ENCODE measurements at regions not wholly inside any gene's neighbourhood (a gene's known extent, or its start where the extent isn't known, plus 50 kb on each side); places are given as distances from the start of the nearest gene placed in this dataset.

- no peak for DNase-seq (ENCODE audit: low read depth)
- in situ Hi-C loops (cut with HindIII; ENCODE audit: low sequenced_read_pairs): no loop called here
These were observed 102.0 kb upstream of the FAM20C start for GRCh38 chr7:90111-91063.

GRCh38 chr7:91396-92175, 100.8 kb upstream of the FAM20C start:
- in situ Hi-C loops (cut with HindIII; ENCODE audit: low sequenced_read_pairs): no loop called here
- no peak for DNase-seq (ENCODE audit: low read depth)
- TF ChIP-seq CTCF (IDR thresholded peaks at IDR 0.05; ENCODE audit: low read depth, low read length, missing control alignments): no peak
- H3K4me3 ChIP-seq (ENCODE audit: low read depth, low read length): no peak overlapping the region

More at GRCh38 chr7:90111-91063, 102.0 kb upstream of the FAM20C start:
- no peak for TF ChIP-seq CTCF (IDR thresholded peaks at IDR 0.05; ENCODE audit: low read depth, low read length, missing control alignments)
- no peak overlapping the region for H3K4me3 ChIP-seq (ENCODE audit: low read depth, low read length)

- no peak for DNase-seq (ENCODE audit: low read depth)
- no peak for TF ChIP-seq CTCF (IDR thresholded peaks at IDR 0.05; ENCODE audit: low read depth, low read length, missing control alignments)
- no peak overlapping the region for H3K4me3 ChIP-seq (ENCODE audit: low read depth, low read length)
- in situ Hi-C loops (cut with HindIII; ENCODE audit: low sequenced_read_pairs): no loop called here
These were observed 100.1 kb upstream of the FAM20C start for GRCh38 chr7:92231-92674.

- H3K4me3 ChIP-seq (ENCODE audit: low read depth, low read length): no peak overlapping the region
- DNase-seq (ENCODE audit: low read depth): no peak
- in situ Hi-C loops (cut with HindIII; ENCODE audit: low sequenced_read_pairs): no loop called here
- TF ChIP-seq CTCF (IDR thresholded peaks at IDR 0.05; ENCODE audit: low read depth, low read length, missing control alignments): no peak
These were observed 99.3 kb upstream of the FAM20C start for GRCh38 chr7:92888-93672.

GRCh38 chr7:94251-94801, 98.0 kb upstream of the FAM20C start:
- in situ Hi-C loops (cut with HindIII; ENCODE audit: low sequenced_read_pairs): no loop called here
- no peak for TF ChIP-seq CTCF (IDR thresholded peaks at IDR 0.05; ENCODE audit: low read depth, low read length, missing control alignments)

More at GRCh38 chr7:94251-94801, 98.0 kb upstream of the FAM20C start:
- DNase-seq (ENCODE audit: low read depth): no peak
- no peak overlapping the region for H3K4me3 ChIP-seq (ENCODE audit: low read depth, low read length)
